CD4-positive, alpha-beta T cell (primary cell): ENCODE measurements at regions not wholly inside any gene's neighbourhood (a gene's known extent, or its start where the extent isn't known, plus 50 kb on each side); places are given as distances from the start of the nearest gene placed in this dataset.

Experiments
- ATAC-seq: fragments of 200-7000 bp; cut with Tn5 transposase; one replicate; pipeline ENCODE4 v1.10.0; 2022; ENCODE audit warnings: mild to moderate bottlenecking; ENCODE audit not compliant: poor library complexity
- CTCF ChIA-PET: fragments of 350-600 bp; sonication (Branson Sonifier 250); formaldehyde crosslinking; loops from one replicate; lab custom pipeline; 2021; ENCODE audit warnings: antibody characterized with exemption, inconsistent platforms; lab: Charles Lee
- POLR2A ChIA-PET: fragments of 350-600 bp; sonication (Branson Sonifier 250); formaldehyde crosslinking; loops from one replicate; lab custom pipeline; 2021; ENCODE audit warnings: antibody characterized with exemption, inconsistent platforms; lab: Charles Lee
- DNase-seq, 14 experiments: peaks; one replicate each; pipeline ENCODE4 v3.0.0-alpha.2; 2013 to 2020; ENCODE audit warnings: mixed read lengths in 2 of 14
- H3K27ac ChIP-seq, 2 donors: one replicate each; pipeline versions ENCODE4 v1.5.1 to v1.7.0; 2013; ENCODE audit warnings: low read length in 2 of 2, low read depth in 1 of 2, mild to moderate bottlenecking in 1 of 2
- H3K27me3 ChIP-seq, 2 experiments: 1 replicate in 1 of 2; 2 replicates in 1 of 2; pipeline versions ENCODE4 v1.6.1 to v1.7.0; 2013; ENCODE audit warnings: low read length in 2 of 2, control low read depth in 1 of 2, mild to moderate bottlenecking in 1 of 2, moderate library complexity in 1 of 2; ENCODE audit not compliant: insufficient read depth in 2 of 2, control insufficient read depth in 1 of 2
- H3K36me3 ChIP-seq: one replicate; pipeline ENCODE4 v1.6.1; 2013; ENCODE audit warnings: low read length, control low read depth; ENCODE audit not compliant: insufficient read depth
- H3K4me1 ChIP-seq: one replicate; pipeline ENCODE4 v1.6.1; 2013; ENCODE audit warnings: low read length, control low read depth; ENCODE audit not compliant: insufficient read depth
- H3K4me3 ChIP-seq: one replicate; pipeline ENCODE4 v1.5.1; 2013; ENCODE audit warnings: mild to moderate bottlenecking, low read length, moderate library complexity
- H3K9me3 ChIP-seq, 2 experiments: 1 replicate in 1 of 2; 2 replicates in 1 of 2; pipeline versions ENCODE4 v1.6.1 to v1.7.0; 2013; ENCODE audit warnings: low read length in 2 of 2, mild to moderate bottlenecking in 2 of 2, control low read depth in 1 of 2, moderate library complexity in 1 of 2; ENCODE audit not compliant: control insufficient read depth in 1 of 2, insufficient read depth in 1 of 2
- H3K27ac Mint-ChIP-seq: one replicate; pipeline ENCODE4 v1.8.0; 2020; ENCODE audit warnings: mixed read lengths
- H3K27me3 Mint-ChIP-seq: one replicate; pipeline ENCODE4 v1.8.0; 2021; ENCODE audit warnings: mixed read lengths
- H3K36me3 Mint-ChIP-seq: one replicate; pipeline ENCODE4 v1.8.0; 2021; ENCODE audit warnings: low read depth, mixed read lengths
- H3K4me1 Mint-ChIP-seq: one replicate; pipeline ENCODE4 v1.8.0; 2021; ENCODE audit warnings: low read depth, mixed read lengths
- H3K4me3 Mint-ChIP-seq: one replicate; pipeline ENCODE4 v1.8.0; 2020; ENCODE audit warnings: mild to moderate bottlenecking, mixed read lengths
- H3K9me3 Mint-ChIP-seq: one replicate; pipeline ENCODE4 v1.8.0; 2020; ENCODE audit warnings: mixed read lengths
- CTCF ChIP-seq: fragments of 200-600 bp; IDR thresholded peaks from one replicate; pipeline ENCODE4 v1.8.0; 2022; ENCODE audit warnings: antibody characterized with exemption, mild to moderate bottlenecking
- intact Hi-C, 2 experiments: fragments of 100-400 bp; cut with DNase I in 1 of 2; cut with micrococcal nuclease in 1 of 2; formaldehyde crosslinking; loops; one replicate each; pipeline versions ENCODE4 v1.15.1 to v1.9.0; 2023 to 2025; cut with DNase I, micrococcal nuclease

GRCh38 chr3:102269406-102269805 lies 165.4 kb upstream of the ZPLD1 start:
- no peaks in the 10 kb centered on the region for H3K4me1 Mint-ChIP-seq
- Histone ChIP-seq H3K4me3 (no peak overlapping the region), H3K27ac (no peak overlapping the region), H3K27me3 (no peaks in the 10 kb centered on the region), H3K36me3 (no peaks in the 10 kb centered on the region), H3K9me3 (no peaks in the 10 kb centered on the region), H3K4me1 (no peaks in the 10 kb centered on the region)
- intact Hi-C loops: no loop called here
- H3K27me3 Mint-ChIP-seq: peaks cover 7% of the 10 kb centered on the region
- H3K27ac Mint-ChIP-seq: no peak overlapping the region
- H3K4me3 Mint-ChIP-seq: no peak overlapping the region
- no peak for DNase-seq
- ATAC-seq: no peak
- ChIA-PET CTCF (no interaction called here), POLR2A (no interaction called here)
- TF ChIP-seq CTCF: no peak
- H3K9me3 Mint-ChIP-seq: no peaks in the 10 kb centered on the region
- no peaks in the 10 kb centered on the region for H3K36me3 Mint-ChIP-seq

- H3K4me3 ChIP-seq: no peak overlapping the region
- Mint-ChIP-seq H3K9me3 (peaks cover 11% of the 10 kb centered on the region), H3K4me3 (no peak overlapping the region), H3K4me1 (no peaks in the 10 kb centered on the region), H3K27me3 (peaks cover 52% of the 10 kb centered on the region), H3K36me3 (no peaks in the 10 kb centered on the region), H3K27ac (no peak overlapping the region)
- peaks cover 4 to 7% of the 10 kb centered on the region in 2 experiments for H3K9me3 ChIP-seq
- H3K4me1 ChIP-seq: no peaks in the 10 kb centered on the region
- no peak for TF ChIP-seq CTCF
- ChIA-PET POLR2A (no interaction called here), CTCF (no interaction called here)
- no peaks in the 10 kb centered on the region for H3K27me3 ChIP-seq
- ATAC-seq: no peak
- no peak overlapping the region for H3K27ac ChIP-seq
- intact Hi-C loops: no loop called here
- DNase-seq: no peak
- no peaks in the 10 kb centered on the region for H3K36me3 ChIP-seq
Measured at GRCh38 chr3:102290241-102290640, 144.6 kb upstream of the ZPLD1 start.

GRCh38 chr3:102295756-102296155 lies 139.1 kb upstream of the ZPLD1 start:
- no peak overlapping the region for H3K27ac Mint-ChIP-seq
- ChIA-PET CTCF (no interaction called here), POLR2A (no interaction called here)
- H3K4me3 ChIP-seq: no peak overlapping the region
- no peaks in the 10 kb centered on the region for H3K9me3 ChIP-seq
- H3K4me1 Mint-ChIP-seq: no peaks in the 10 kb centered on the region
- TF ChIP-seq CTCF: no peak
- H3K4me1 ChIP-seq: no peaks in the 10 kb centered on the region
- H3K27ac ChIP-seq: no peak overlapping the region
- H3K4me3 Mint-ChIP-seq: no peak overlapping the region
- intact Hi-C loops: no loop called here
- H3K27me3 ChIP-seq: no peaks in the 10 kb centered on the region
- H3K36me3 ChIP-seq: no peaks in the 10 kb centered on the region
- H3K36me3 Mint-ChIP-seq: no peaks in the 10 kb centered on the region
- ATAC-seq: no peak
- DNase-seq: no peak
- H3K27me3 Mint-ChIP-seq: peaks cover 42% of the 10 kb centered on the region
- H3K9me3 Mint-ChIP-seq: peaks cover 2% of the 10 kb centered on the region
